WI38 (cell line): ENCODE measurements at regions not wholly inside any gene's neighbourhood (a gene's known extent, or its start where the extent isn't known, plus 50 kb on each side); places are given as distances from the start of the nearest gene placed in this dataset.

Experiments used
- H3K4me3 ChIP-seq: 2 replicates; pipeline ENCODE4 v1.5.1; 2011; ENCODE audit warnings: low read depth, mild to moderate bottlenecking, control low read depth, low read length
- TF ChIP-seq, protein P1 (sequence below): IDR thresholded peaks from 2 replicates; pipeline ENCODE4 v1.5.1; 2012; ENCODE audit warnings: low read depth, mild to moderate bottlenecking, control low read depth, low read length

GRCh38 chr14:87161502-87161901 lies 831.5 kb downstream of the GALC start:
- TF ChIP-seq, protein P1, sequence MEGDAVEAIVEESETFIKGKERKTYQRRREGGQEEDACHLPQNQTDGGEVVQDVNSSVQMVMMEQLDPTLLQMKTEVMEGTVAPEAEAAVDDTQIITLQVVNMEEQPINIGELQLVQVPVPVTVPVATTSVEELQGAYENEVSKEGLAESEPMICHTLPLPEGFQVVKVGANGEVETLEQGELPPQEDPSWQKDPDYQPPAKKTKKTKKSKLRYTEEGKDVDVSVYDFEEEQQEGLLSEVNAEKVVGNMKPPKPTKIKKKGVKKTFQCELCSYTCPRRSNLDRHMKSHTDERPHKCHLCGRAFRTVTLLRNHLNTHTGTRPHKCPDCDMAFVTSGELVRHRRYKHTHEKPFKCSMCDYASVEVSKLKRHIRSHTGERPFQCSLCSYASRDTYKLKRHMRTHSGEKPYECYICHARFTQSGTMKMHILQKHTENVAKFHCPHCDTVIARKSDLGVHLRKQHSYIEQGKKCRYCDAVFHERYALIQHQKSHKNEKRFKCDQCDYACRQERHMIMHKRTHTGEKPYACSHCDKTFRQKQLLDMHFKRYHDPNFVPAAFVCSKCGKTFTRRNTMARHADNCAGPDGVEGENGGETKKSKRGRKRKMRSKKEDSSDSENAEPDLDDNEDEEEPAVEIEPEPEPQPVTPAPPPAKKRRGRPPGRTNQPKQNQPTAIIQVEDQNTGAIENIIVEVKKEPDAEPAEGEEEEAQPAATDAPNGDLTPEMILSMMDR: no peak
- H3K4me3 ChIP-seq: no peak overlapping the region

GRCh38 chr14:87160989-87161388 lies 832.0 kb downstream of the GALC start:
- TF ChIP-seq, protein P1: no peak
- H3K4me3 ChIP-seq: no peak overlapping the region

DNA sequence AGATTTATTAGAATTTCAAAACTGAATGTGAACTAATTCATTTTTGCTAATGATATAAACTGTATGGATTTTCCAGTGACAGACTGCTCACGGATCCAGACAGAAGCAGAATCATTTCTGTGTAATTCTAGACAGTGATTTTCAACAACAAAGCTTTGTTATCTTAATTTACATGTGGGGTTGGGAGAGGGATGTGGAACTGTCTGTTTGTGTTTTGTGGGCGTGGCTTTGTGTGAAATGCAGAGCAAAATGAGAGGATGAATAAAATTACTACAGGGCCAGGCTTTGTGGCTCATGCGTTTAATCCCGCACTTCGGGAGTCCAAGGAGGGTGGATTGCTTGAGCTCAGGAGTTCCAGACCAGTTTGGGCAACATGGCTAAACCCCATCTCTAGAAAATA lies 834.7 kb downstream of the GALC start:
- TF ChIP-seq, protein P1: no peak
- no peak overlapping the region for H3K4me3 ChIP-seq

GRCh38 chr14:87156878-87157277 lies 836.1 kb downstream of the GALC start:
- no peak overlapping the region for H3K4me3 ChIP-seq
- TF ChIP-seq, protein P1: no peak

- TF ChIP-seq, protein P1: no peak
- H3K4me3 ChIP-seq: no peak overlapping the region
These were observed 837.0 kb downstream of the GALC start for GRCh38 chr14:87155856-87156488.

DNA sequence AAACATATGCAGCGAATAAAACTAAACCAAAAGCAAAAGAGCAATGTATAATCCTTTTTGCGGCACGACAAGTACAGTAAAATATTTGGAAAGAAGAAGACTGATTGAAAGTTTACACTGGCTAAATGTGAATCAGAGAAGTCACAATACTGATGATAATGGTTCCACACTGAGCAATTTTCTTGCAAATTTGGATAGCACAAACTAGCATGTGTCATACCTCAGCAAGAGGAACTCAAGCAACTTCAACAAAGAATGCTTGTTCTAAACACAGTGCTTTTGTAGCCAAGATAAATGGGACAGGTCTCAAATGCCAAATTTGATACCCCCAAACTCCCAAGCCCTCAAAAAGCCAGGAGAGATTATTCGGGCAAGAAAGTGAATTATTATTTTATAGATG lies 839.1 kb downstream of the GALC start:
- TF ChIP-seq, protein P1: no peak
- no peak overlapping the region for H3K4me3 ChIP-seq

DNA sequence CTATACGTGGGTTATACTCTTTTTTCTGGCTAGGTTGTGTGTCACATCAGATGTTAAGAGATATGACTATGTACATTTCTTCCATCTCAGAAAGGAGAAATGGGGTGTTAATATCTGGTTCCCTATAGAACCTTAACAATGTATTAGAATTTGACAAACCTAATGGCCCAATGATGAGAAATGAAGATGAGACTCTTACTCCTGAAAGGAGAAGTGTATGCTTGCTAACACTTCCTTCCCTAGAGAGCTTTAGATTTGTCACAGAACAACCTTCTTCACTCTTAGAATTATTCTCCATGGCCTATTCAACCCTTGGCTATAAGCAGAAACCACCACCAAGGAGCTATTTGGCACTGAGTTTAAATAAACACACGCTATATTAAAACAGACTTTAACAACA lies 839.6 kb downstream of the GALC start:
- TF ChIP-seq, protein P1: no peak
- H3K4me3 ChIP-seq: no peak overlapping the region
